ENCODE measurements at regions not wholly inside any gene's neighbourhood (a gene's known extent, or its start where the extent isn't known, plus 50 kb on each side); places are given as distances from the start of the nearest gene placed in this dataset.

DNA sequence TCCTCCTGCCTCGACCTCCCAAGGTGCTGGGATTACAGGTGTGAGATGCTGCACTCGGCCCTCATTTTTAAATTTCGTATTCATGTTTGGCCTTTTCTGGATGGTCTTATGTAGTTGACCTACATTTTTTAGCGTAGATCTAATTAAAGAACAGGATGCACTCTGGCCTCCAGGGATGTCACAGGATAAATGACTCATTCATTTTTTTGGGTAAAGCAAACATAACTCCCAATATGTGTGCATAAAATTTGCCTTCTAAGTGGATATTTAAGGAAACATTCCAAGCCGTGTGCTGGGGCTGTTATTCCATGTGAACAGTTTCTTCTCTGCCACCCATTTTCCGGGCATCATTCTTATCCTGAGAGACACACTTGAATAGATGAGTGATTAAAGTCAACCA, 501.6 kb downstream of the IRX1 start:
- H3K36me3 Mint-ChIP-seq (ENCODE audit: low read depth): no peaks in the 10 kb centered on the region
- H3K4me3 Mint-ChIP-seq: no peak overlapping the region
- Histone ChIP-seq H3K27me3 (ENCODE audit: insufficient read depth) (no peaks in the 10 kb centered on the region), H3K4me3 (no peak overlapping the region), H4K20me1 (replicated peaks; ENCODE audit: insufficient read depth) (no peaks in the 10 kb centered on the region), H3K27ac (ENCODE audit: low read depth) (no peak overlapping the region), H3K36me3 (ENCODE audit: insufficient read depth) (no peaks in the 10 kb centered on the region), H3K4me2 (no peak overlapping the region), H2AFZ (no peak overlapping the region), H3F3A (replicated peaks; ENCODE audit: low read depth) (no peaks in the 10 kb centered on the region), H3K79me2 (replicated peaks; ENCODE audit: insufficient read depth) (no peaks in the 10 kb centered on the region), H3K9me2 (ENCODE audit: insufficient read depth) (peaks cover 3% of the 10 kb centered on the region; the same call in 1 of the 2 replicates), H3K4me1 (ENCODE audit: insufficient read depth) (no peaks in the 10 kb centered on the region; the same call in 1 of the 2 replicates)
- no peak for TF ChIP-seq POLR2AphosphoS5 (IDR thresholded peaks at IDR 0.05; ENCODE audit: low read depth)
- no peak for TF ChIP-seq CREB1 (CRISPR knock-in tag; IDR thresholded peaks at IDR 0.05; ENCODE audit: low read depth)
- TF ChIP-seq ZNF331 (CRISPR knock-in tag; IDR thresholded peaks at IDR 0.05; ENCODE audit: low read depth): no peak
- TF ChIP-seq, protein P1, sequence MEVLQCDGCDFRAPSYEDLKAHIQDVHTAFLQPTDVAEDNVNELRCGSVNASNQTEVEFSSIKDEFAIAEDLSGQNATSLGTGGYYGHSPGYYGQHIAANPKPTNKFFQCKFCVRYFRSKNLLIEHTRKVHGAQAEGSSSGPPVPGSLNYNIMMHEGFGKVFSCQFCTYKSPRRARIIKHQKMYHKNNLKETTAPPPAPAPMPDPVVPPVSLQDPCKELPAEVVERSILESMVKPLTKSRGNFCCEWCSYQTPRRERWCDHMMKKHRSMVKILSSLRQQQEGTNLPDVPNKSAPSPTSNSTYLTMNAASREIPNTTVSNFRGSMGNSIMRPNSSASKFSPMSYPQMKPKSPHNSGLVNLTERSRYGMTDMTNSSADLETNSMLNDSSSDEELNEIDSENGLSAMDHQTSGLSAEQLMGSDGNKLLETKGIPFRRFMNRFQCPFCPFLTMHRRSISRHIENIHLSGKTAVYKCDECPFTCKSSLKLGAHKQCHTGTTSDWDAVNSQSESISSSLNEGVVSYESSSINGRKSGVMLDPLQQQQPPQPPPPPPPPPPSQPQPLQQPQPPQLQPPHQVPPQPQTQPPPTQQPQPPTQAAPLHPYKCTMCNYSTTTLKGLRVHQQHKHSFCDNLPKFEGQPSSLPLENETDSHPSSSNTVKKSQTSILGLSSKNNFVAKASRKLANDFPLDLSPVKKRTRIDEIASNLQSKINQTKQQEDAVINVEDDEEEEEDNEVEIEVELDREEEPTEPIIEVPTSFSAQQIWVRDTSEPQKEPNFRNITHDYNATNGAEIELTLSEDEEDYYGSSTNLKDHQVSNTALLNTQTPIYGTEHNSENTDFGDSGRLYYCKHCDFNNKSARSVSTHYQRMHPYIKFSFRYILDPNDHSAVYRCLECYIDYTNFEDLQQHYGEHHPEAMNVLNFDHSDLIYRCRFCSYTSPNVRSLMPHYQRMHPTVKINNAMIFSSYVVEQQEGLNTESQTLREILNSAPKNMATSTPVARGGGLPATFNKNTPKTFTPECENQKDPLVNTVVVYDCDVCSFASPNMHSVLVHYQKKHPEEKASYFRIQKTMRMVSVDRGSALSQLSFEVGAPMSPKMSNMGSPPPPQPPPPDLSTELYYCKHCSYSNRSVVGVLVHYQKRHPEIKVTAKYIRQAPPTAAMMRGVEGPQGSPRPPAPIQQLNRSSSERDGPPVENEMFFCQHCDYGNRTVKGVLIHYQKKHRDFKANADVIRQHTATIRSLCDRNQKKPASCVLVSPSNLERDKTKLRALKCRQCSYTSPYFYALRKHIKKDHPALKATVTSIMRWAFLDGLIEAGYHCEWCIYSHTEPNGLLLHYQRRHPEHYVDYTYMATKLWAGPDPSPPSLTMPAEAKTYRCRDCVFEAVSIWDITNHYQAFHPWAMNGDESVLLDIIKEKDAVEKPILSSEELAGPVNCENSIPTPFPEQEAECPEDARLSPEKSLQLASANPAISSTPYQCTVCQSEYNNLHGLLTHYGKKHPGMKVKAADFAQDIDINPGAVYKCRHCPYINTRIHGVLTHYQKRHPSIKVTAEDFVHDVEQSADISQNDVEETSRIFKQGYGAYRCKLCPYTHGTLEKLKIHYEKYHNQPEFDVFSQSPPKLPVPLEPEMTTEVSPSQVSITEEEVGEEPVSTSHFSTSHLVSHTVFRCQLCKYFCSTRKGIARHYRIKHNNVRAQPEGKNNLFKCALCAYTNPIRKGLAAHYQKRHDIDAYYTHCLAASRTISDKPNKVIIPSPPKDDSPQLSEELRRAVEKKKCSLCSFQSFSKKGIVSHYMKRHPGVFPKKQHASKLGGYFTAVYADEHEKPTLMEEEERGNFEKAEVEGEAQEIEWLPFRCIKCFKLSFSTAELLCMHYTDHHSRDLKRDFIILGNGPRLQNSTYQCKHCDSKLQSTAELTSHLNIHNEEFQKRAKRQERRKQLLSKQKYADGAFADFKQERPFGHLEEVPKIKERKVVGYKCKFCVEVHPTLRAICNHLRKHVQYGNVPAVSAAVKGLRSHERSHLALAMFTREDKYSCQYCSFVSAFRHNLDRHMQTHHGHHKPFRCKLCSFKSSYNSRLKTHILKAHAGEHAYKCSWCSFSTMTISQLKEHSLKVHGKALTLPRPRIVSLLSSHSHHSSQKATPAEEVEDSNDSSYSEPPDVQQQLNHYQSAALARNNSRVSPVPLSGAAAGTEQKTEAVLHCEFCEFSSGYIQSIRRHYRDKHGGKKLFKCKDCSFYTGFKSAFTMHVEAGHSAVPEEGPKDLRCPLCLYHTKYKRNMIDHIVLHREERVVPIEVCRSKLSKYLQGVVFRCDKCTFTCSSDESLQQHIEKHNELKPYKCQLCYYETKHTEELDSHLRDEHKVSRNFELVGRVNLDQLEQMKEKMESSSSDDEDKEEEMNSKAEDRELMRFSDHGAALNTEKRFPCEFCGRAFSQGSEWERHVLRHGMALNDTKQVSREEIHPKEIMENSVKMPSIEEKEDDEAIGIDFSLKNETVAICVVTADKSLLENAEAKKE (CRISPR knock-in tag; IDR thresholded peaks at IDR 0.05): no peak
- TF ChIP-seq EZH2phosphoT487 (IDR thresholded peaks at IDR 0.05; ENCODE audit: unreplicated experiment): no peak
- TF ChIP-seq, protein P2, sequence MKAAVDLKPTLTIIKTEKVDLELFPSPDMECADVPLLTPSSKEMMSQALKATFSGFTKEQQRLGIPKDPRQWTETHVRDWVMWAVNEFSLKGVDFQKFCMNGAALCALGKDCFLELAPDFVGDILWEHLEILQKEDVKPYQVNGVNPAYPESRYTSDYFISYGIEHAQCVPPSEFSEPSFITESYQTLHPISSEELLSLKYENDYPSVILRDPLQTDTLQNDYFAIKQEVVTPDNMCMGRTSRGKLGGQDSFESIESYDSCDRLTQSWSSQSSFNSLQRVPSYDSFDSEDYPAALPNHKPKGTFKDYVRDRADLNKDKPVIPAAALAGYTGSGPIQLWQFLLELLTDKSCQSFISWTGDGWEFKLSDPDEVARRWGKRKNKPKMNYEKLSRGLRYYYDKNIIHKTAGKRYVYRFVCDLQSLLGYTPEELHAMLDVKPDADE (IDR thresholded peaks at IDR 0.05): no peak
- TF ChIP-seq STAT1 (IDR thresholded peaks at IDR 0.05; ENCODE audit: unreplicated experiment): no peak
- TF ChIP-seq NANOG (IDR thresholded peaks at IDR 0.05; ENCODE audit: borderline replicate concordance): no peak
- TF ChIP-seq, protein P3, sequence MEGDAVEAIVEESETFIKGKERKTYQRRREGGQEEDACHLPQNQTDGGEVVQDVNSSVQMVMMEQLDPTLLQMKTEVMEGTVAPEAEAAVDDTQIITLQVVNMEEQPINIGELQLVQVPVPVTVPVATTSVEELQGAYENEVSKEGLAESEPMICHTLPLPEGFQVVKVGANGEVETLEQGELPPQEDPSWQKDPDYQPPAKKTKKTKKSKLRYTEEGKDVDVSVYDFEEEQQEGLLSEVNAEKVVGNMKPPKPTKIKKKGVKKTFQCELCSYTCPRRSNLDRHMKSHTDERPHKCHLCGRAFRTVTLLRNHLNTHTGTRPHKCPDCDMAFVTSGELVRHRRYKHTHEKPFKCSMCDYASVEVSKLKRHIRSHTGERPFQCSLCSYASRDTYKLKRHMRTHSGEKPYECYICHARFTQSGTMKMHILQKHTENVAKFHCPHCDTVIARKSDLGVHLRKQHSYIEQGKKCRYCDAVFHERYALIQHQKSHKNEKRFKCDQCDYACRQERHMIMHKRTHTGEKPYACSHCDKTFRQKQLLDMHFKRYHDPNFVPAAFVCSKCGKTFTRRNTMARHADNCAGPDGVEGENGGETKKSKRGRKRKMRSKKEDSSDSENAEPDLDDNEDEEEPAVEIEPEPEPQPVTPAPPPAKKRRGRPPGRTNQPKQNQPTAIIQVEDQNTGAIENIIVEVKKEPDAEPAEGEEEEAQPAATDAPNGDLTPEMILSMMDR (conservative IDR thresholded peaks at IDR 0.05; ENCODE audit: low read depth in 2 of 2): no peak
- no peak for TF ChIP-seq JUNB (IDR thresholded peaks at IDR 0.05; ENCODE audit: unreplicated experiment)
- TF ChIP-seq EZH2 (IDR thresholded peaks at IDR 0.05; ENCODE audit: low read depth, unreplicated experiment): no peak
- TF ChIP-seq, protein P4, sequence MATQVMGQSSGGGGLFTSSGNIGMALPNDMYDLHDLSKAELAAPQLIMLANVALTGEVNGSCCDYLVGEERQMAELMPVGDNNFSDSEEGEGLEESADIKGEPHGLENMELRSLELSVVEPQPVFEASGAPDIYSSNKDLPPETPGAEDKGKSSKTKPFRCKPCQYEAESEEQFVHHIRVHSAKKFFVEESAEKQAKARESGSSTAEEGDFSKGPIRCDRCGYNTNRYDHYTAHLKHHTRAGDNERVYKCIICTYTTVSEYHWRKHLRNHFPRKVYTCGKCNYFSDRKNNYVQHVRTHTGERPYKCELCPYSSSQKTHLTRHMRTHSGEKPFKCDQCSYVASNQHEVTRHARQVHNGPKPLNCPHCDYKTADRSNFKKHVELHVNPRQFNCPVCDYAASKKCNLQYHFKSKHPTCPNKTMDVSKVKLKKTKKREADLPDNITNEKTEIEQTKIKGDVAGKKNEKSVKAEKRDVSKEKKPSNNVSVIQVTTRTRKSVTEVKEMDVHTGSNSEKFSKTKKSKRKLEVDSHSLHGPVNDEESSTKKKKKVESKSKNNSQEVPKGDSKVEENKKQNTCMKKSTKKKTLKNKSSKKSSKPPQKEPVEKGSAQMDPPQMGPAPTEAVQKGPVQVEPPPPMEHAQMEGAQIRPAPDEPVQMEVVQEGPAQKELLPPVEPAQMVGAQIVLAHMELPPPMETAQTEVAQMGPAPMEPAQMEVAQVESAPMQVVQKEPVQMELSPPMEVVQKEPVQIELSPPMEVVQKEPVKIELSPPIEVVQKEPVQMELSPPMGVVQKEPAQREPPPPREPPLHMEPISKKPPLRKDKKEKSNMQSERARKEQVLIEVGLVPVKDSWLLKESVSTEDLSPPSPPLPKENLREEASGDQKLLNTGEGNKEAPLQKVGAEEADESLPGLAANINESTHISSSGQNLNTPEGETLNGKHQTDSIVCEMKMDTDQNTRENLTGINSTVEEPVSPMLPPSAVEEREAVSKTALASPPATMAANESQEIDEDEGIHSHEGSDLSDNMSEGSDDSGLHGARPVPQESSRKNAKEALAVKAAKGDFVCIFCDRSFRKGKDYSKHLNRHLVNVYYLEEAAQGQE (IDR thresholded peaks at IDR 0.05; ENCODE audit: unreplicated experiment): no peak
- TF ChIP-seq ZNF114 (CRISPR knock-in tag; IDR thresholded peaks at IDR 0.05): no peak
- no peak for DNase-seq (ENCODE audit: low spot score)
- peaks cover 5% of the 10 kb centered on the region for H3K27me3 Mint-ChIP-seq (ENCODE audit: insufficient read depth, low read depth, poor library complexity)
- H3K4me1 Mint-ChIP-seq: peaks cover 8% of the 10 kb centered on the region; the same call in 2 of the 3 replicates
- H3K27ac Mint-ChIP-seq: no peak overlapping the region
- H3K9me3 Mint-ChIP-seq: no peaks in the 10 kb centered on the region; the same call in 1 of the 3 replicates
- no peak for ATAC-seq

All from GM23338 (cell line).